PFSK-1 (cell line): ENCODE measurements at regions not wholly inside any gene's neighbourhood (a gene's known extent, or its start where the extent isn't known, plus 50 kb on each side); places are given as distances from the start of the nearest gene placed in this dataset.

Experiments used
- POLR2AphosphoS5 ChIP-seq: IDR thresholded peaks from 2 replicates; pipeline ENCODE4 v1.6.1; 2012; ENCODE audit warnings: low read depth, mild to moderate bottlenecking, control low read depth, low read length, moderate library complexity
- SIN3A ChIP-seq: IDR thresholded peaks from 2 replicates; pipeline ENCODE4 v1.6.1; 2012; ENCODE audit warnings: mild to moderate bottlenecking, low read length, moderate library complexity, borderline replicate concordance; ENCODE audit not compliant: insufficient read depth
- TAF1 ChIP-seq: IDR thresholded peaks from 2 replicates; pipeline ENCODE4 v1.6.1; 2012; ENCODE audit warnings: low read length, control low read depth, borderline replicate concordance; ENCODE audit not compliant: insufficient read depth
- TF ChIP-seq, protein P1 (sequence below), 2 experiments: IDR thresholded peaks; 2 replicates each; pipeline versions ENCODE4 v1.6.1 to v1.8.0; 2011 to 2012; ENCODE audit warnings: low read depth in 2 of 2, low read length in 2 of 2, control low read depth in 1 of 2, inconsistent platforms in 1 of 2, mild to moderate bottlenecking in 1 of 2, moderate library complexity in 1 of 2; ENCODE audit not compliant: insufficient read depth in 1 of 2

DNA sequence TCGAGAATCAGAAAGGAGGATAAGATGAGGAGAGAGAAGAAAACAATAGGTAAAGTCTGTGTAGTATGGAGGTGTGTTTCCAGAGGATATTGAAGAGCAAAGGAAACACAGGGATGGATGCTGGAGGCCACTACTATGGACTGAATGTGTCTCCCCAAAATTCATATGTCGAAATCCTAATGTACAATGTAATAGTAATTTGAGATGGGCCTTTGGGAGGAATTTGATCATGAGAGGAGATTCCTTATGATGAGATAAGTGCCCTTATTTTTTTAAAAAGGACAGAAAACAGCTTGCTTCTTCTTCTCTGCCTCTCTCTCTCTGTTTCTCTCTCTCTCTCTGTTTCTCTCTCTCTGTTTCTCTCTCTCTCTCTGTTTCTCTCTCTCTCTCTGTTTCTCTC, 602.2 kb upstream of the ADAMTS5 start:
- TF ChIP-seq, protein P1, sequence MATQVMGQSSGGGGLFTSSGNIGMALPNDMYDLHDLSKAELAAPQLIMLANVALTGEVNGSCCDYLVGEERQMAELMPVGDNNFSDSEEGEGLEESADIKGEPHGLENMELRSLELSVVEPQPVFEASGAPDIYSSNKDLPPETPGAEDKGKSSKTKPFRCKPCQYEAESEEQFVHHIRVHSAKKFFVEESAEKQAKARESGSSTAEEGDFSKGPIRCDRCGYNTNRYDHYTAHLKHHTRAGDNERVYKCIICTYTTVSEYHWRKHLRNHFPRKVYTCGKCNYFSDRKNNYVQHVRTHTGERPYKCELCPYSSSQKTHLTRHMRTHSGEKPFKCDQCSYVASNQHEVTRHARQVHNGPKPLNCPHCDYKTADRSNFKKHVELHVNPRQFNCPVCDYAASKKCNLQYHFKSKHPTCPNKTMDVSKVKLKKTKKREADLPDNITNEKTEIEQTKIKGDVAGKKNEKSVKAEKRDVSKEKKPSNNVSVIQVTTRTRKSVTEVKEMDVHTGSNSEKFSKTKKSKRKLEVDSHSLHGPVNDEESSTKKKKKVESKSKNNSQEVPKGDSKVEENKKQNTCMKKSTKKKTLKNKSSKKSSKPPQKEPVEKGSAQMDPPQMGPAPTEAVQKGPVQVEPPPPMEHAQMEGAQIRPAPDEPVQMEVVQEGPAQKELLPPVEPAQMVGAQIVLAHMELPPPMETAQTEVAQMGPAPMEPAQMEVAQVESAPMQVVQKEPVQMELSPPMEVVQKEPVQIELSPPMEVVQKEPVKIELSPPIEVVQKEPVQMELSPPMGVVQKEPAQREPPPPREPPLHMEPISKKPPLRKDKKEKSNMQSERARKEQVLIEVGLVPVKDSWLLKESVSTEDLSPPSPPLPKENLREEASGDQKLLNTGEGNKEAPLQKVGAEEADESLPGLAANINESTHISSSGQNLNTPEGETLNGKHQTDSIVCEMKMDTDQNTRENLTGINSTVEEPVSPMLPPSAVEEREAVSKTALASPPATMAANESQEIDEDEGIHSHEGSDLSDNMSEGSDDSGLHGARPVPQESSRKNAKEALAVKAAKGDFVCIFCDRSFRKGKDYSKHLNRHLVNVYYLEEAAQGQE (IDR thresholded peaks at IDR 0.05; ENCODE audit: insufficient read depth in 1 of 2, low read depth in 2 of 2, low read length in 2 of 2): no peak
- no peak for TF ChIP-seq POLR2AphosphoS5
- no peak for TF ChIP-seq SIN3A
- no peak for TF ChIP-seq TAF1
